Progenitor cell of endocrine pancreas (in vitro differentiated cells): ENCODE measurements at regions not wholly inside any gene's neighbourhood (a gene's known extent, or its start where the extent isn't known, plus 50 kb on each side); places are given as distances from the start of the nearest gene placed in this dataset.

ENCODE experiments used
- DNase-seq: peaks from one replicate; pipeline ENCODE4 v3.0.0; 2021; ENCODE audit warnings: low spot score; ENCODE audit not compliant: unreplicated experiment
- H3K27ac Mint-ChIP-seq: 2 replicates; pipeline ENCODE4 v1.8.0; 2021; ENCODE audit warnings: mild to moderate bottlenecking, moderate library complexity, mixed read lengths
- H3K27me3 Mint-ChIP-seq: 2 replicates; pipeline ENCODE4 v1.8.0; 2021; ENCODE audit warnings: mixed read lengths
- H3K36me3 Mint-ChIP-seq: 2 replicates; pipeline ENCODE4 v1.8.0; 2022; ENCODE audit warnings: mixed read lengths; ENCODE audit not compliant: insufficient read depth
- H3K4me1 Mint-ChIP-seq: 2 replicates; pipeline ENCODE4 v1.8.0; 2021; ENCODE audit warnings: low read depth, mixed read lengths
- H3K4me3 Mint-ChIP-seq: 2 replicates; pipeline ENCODE4 v1.8.0; 2021; ENCODE audit warnings: low read depth, mild to moderate bottlenecking, moderate library complexity, mixed read lengths
- H3K9me3 Mint-ChIP-seq: 2 replicates; pipeline ENCODE4 v1.8.0; 2021; ENCODE audit warnings: low read depth, mixed read lengths
- TF ChIP-seq, protein P1 (sequence below): fragments of 200-600 bp; sonication (generic); IDR thresholded peaks from one replicate; pipeline ENCODE4 v1.5.0; 2021; ENCODE audit warnings: antibody characterized with exemption, mild to moderate bottlenecking; ENCODE audit not compliant: unreplicated experiment

DNA sequence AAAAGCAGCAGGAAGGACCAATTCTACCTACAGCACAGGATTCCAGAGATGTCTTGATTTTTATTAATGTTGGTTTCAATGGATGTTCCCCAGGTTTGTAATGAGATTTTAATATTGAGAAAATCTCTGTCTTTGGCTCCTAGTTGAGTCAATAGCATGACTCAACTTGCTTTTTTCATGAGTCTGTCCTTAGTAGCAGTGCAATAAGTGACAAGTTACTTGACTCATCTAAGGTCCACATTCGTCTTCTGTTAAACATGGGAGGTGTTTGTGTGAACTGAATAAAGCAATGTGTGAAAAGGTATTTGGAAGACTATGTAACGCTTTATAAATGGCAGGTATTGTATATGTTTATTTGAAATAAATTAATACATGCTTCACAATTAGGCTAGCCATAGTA, 645.0 kb upstream of the PTBP2 start:
- Mint-ChIP-seq H3K27ac (no peak overlapping the region), H3K27me3 (no peaks in the 10 kb centered on the region), H3K9me3 (no peaks in the 10 kb centered on the region), H3K4me1 (peaks cover 23% of the 10 kb centered on the region), H3K36me3 (no peaks in the 10 kb centered on the region), H3K4me3 (no peak overlapping the region)
- TF ChIP-seq, protein P1, sequence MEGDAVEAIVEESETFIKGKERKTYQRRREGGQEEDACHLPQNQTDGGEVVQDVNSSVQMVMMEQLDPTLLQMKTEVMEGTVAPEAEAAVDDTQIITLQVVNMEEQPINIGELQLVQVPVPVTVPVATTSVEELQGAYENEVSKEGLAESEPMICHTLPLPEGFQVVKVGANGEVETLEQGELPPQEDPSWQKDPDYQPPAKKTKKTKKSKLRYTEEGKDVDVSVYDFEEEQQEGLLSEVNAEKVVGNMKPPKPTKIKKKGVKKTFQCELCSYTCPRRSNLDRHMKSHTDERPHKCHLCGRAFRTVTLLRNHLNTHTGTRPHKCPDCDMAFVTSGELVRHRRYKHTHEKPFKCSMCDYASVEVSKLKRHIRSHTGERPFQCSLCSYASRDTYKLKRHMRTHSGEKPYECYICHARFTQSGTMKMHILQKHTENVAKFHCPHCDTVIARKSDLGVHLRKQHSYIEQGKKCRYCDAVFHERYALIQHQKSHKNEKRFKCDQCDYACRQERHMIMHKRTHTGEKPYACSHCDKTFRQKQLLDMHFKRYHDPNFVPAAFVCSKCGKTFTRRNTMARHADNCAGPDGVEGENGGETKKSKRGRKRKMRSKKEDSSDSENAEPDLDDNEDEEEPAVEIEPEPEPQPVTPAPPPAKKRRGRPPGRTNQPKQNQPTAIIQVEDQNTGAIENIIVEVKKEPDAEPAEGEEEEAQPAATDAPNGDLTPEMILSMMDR, result no peak
- no peak for DNase-seq

DNA sequence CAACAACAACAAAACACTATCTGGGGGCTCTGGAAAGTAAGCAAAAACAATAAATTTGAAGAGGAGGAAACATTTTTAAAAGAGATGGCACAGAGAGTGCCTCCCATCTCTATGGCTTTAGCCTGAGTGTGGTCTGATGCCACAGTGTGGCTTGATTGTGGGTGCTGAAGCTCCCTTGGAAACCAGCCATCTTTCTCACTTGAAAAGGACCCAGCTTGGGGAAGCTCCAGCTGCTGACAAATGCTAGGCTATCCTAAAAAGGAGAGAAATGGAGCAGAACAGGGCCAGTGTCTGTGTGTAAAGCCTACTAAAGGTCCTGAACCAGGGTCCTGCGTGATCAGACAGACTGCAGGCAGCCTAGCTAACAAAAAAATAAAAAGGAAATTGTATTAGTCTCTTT, 642.0 kb upstream of the PTBP2 start:
- Mint-ChIP-seq H3K4me1 (peaks cover 10% of the 10 kb centered on the region), H3K27me3 (no peaks in the 10 kb centered on the region), H3K27ac (no peak overlapping the region), H3K9me3 (no peaks in the 10 kb centered on the region), H3K36me3 (no peaks in the 10 kb centered on the region), H3K4me3 (no peak overlapping the region)
- TF ChIP-seq, protein P1, result no peak
- no peak for DNase-seq

DNA sequence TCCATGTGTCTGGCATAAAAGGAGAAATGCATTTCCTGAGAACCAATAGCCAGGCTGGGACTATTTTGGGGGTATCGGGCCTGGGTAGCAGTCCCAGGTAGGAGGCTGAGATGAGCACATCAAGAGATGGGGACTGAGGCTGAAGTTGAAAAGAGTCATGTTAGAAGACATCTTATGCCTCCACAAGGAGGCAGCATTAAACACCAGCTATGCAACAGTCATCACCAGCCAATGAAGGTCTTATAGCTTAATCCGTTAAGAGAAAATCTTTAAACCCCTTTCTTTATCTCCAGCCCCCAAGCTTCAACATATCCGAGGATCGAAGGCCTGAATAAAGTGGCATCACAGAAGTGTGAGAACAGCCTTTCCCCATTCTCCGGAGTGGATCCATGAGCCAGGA, 640.7 kb upstream of the PTBP2 start:
- Mint-ChIP-seq H3K27ac (no peak overlapping the region), H3K27me3 (no peaks in the 10 kb centered on the region), H3K4me1 (no peaks in the 10 kb centered on the region), H3K4me3 (no peak overlapping the region), H3K9me3 (no peaks in the 10 kb centered on the region), H3K36me3 (no peaks in the 10 kb centered on the region)
- TF ChIP-seq, protein P1, result no peak
- no peak for DNase-seq

DNA sequence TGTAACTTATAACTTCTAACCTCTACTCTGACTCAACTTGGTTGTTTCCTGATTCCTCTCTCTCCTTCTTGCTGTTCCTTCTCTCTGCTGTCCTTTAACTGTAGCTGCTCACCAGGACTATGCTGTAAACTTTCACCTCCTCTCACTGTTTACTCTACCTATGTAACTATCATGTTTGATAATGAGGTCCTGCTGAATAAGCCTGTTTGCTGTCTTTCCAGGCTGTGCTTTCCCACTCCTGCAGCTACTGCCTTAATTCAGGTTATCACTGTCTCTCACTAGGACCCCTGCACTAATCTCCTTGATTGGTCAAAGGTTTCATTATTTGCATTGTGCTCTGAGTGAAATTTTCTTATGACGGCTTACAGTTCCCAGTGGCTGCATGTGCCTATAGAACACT, 633.9 kb upstream of the PTBP2 start:
- Mint-ChIP-seq H3K27me3 (no peaks in the 10 kb centered on the region), H3K4me3 (no peak overlapping the region), H3K4me1 (peaks cover 1% of the 10 kb centered on the region), H3K9me3 (no peaks in the 10 kb centered on the region), H3K36me3 (no peaks in the 10 kb centered on the region), H3K27ac (no peak overlapping the region)
- DNase-seq, result no peak
- TF ChIP-seq, protein P1, result no peak

DNA sequence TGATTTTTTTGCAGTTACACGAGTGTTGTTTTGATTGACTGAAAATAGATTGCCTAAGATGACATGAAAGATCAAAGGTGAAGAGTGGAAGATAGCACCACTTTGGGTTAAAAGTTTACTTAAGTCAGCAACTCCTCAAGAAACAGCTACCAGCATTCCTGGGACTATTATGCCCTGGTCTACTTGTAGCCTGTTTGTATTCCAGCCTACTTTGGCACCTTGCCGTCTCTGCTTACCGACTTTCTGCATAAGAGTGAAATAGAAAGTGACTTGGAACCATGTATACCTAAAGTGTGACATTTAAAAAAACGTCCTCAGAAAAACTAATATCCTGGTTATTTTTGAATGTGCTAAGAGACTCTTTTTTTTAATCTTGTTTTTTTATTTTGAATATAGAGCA, 631.5 kb upstream of the PTBP2 start:
- Mint-ChIP-seq H3K4me1 (peaks cover 1% of the 10 kb centered on the region), H3K9me3 (no peaks in the 10 kb centered on the region)
- TF ChIP-seq, protein P1, result no peak

More for the DNA sequence above, 631.5 kb upstream of the PTBP2 start:
- H3K4me3 Mint-ChIP-seq, result no peak overlapping the region
- H3K27me3 Mint-ChIP-seq, result no peaks in the 10 kb centered on the region
- H3K36me3 Mint-ChIP-seq, result no peaks in the 10 kb centered on the region
- no peak overlapping the region for H3K27ac Mint-ChIP-seq
- DNase-seq, result no peak
